Ovary (tissue), 3 donors: ENCODE measurements at regions not wholly inside any gene's neighbourhood (a gene's known extent, or its start where the extent isn't known, plus 50 kb on each side); places are given as distances from the start of the nearest gene placed in this dataset.
"Not testable (repeated sequence)": the region's sequence is repeated elsewhere in the genome, so short reads cannot be mapped to it uniquely, and the experiment has no call there.

Source experiments
- CTCF ChIP-seq, 3 donors: fragments of 450-650 bp in 2 of 3; fragments of 200-600 bp in 1 of 3; IDR thresholded peaks; one replicate each; pipeline versions ENCODE4 v1.5.1 to v1.8.0; 2016 to 2022; ENCODE audit warnings: antibody characterized with exemption in 3 of 3, mild to moderate bottlenecking in 1 of 3
- EP300 ChIP-seq: sonication (generic); formaldehyde crosslinking; IDR thresholded peaks from one replicate; pipeline ENCODE4 v1.6.1; 2017; ENCODE audit warnings: antibody characterized with exemption
- POLR2A ChIP-seq: fragments of 450-650 bp; IDR thresholded peaks from one replicate; pipeline ENCODE4 v1.6.1; 2017; ENCODE audit warnings: antibody characterized with exemption, mild to moderate bottlenecking, moderate library complexity
- donor health status: DM: no; HTN: no; CAD: no.

- not testable (repeated sequence) for TF ChIP-seq POLR2A; CTCF (IDR thresholded peaks at IDR 0.05); EP300
These were observed 534.7 kb downstream of the FLRT2 start for GRCh38 chr14:86064595-86064994.
